Loucy (cell line): ENCODE measurements at regions not wholly inside any gene's neighbourhood (a gene's known extent, or its start where the extent isn't known, plus 50 kb on each side); places are given as distances from the start of the nearest gene placed in this dataset.

Experiments used
- CTCF ChIP-seq: fragments of 200-600 bp; sonication (generic); conservative IDR thresholded peaks from 2 replicates; pipeline ENCODE4 v1.5.1; 2014; ENCODE audit warnings: mild to moderate bottlenecking, antibody characterized with exemption, low read length
- EZH2phosphoT487 ChIP-seq: fragments of 200-600 bp; IDR thresholded peaks from 2 replicates; pipeline ENCODE4 v1.6.1; 2018; ENCODE audit warnings: antibody characterized with exemption, mild to moderate bottlenecking, moderate library complexity, borderline replicate concordance

DNA sequence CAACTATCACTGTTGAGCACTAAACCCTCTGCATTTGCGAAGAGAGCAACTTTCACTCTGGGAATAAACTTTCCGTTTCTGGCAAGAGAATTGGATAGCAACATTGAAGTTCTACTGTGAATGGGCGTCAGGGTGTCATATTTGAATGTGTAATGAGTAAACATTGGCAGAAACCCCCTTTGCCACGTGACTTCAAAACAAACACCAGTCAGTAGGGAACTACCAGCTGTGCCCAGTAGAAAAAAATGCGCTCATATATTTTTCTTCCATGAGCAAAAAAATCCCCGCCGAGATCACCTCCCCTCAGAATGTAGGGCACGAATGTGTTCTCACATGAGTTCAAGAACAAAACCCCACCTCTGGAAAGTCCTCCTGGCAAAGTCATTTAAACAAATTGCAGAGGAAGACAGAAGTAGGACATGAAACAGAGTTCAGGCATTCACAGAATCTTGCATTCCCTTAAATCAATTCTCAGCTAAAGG lies 80.6 kb downstream of the BTG1 start:
- TF ChIP-seq CTCF (no peak), EZH2phosphoT487 (no peak)
